ENCODE measurements at regions not wholly inside any gene's neighbourhood (a gene's known extent, or its start where the extent isn't known, plus 50 kb on each side); places are given as distances from the start of the nearest gene placed in this dataset.
"Not testable (repeated sequence)": the region's sequence is repeated elsewhere in the genome, so short reads cannot be mapped to it uniquely, and the experiment has no call there.

DNA sequence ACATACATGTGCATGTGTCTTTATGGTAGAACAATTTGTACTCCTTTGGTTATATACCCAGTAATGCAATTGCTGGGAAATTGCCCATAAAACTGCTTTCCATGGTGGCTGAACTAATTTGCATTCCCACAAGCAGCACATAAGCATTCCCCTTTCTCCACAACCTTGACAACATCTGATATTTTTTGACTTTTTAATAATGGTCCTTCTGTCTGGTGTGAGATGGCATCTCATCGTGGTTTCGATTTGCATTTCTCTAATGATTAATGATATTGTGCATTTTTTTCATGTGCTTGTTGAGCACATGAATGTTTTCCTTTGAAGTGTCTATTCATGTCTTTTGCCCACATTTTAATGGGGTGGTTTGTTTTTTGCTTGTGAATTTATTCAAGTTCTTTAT lies 166.0 kb downstream of the TMEM47 start:
- Mint-ChIP-seq H3K4me3 (no peak overlapping the region), H3K9me3 (no peaks in the 10 kb centered on the region), H3K27ac (no peak overlapping the region), H3K27me3 (no peaks in the 10 kb centered on the region), H3K4me1 (no peaks in the 10 kb centered on the region), H3K36me3 (ENCODE audit: low read depth) (no peaks in the 10 kb centered on the region)
- intact Hi-C loops (cut with micrococcal nuclease) = no loop called here
- no peak for DNase-seq

GRCh38 chrX:34487364-34487763 lies 169.7 kb downstream of the TMEM47 start:
- Mint-ChIP-seq H3K9me3 (no peaks in the 10 kb centered on the region), H3K36me3 (ENCODE audit: low read depth) (no peaks in the 10 kb centered on the region), H3K27ac (no peak overlapping the region), H3K27me3 (no peaks in the 10 kb centered on the region), H3K4me1 (no peaks in the 10 kb centered on the region), H3K4me3 (no peak overlapping the region)
- intact Hi-C loops (cut with micrococcal nuclease) = no loop called here
- no peak for DNase-seq

DNA sequence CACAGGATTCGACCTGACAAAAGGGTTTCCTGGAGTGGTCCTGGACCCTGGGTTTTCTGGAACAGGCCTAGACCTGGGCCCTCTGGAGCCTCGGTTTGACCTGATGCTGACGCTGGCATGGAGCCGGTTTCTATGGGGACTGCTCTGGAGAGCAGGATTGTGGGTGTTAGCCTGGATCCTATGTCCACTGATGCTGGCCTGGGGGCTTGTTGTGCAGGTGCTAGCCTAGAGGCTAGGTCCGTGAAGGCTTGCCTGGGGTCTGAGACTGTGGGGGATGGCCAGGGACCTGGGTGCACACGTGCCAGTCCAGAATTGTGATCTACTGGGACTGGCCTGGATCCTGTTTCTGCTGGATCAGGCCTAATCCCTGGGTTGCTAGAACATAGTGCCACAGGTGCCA lies 173.1 kb downstream of the TMEM47 start:
- H3K27me3 Mint-ChIP-seq = no peaks in the 10 kb centered on the region
- H3K4me1 Mint-ChIP-seq = no peaks in the 10 kb centered on the region
- no peaks in the 10 kb centered on the region for H3K9me3 Mint-ChIP-seq
- H3K4me3 Mint-ChIP-seq = no peak overlapping the region
- intact Hi-C loops (cut with micrococcal nuclease) = no loop called here
- H3K27ac Mint-ChIP-seq = no peak overlapping the region
- no peaks in the 10 kb centered on the region for H3K36me3 Mint-ChIP-seq (ENCODE audit: low read depth)
- DNase-seq = no peak

DNA sequence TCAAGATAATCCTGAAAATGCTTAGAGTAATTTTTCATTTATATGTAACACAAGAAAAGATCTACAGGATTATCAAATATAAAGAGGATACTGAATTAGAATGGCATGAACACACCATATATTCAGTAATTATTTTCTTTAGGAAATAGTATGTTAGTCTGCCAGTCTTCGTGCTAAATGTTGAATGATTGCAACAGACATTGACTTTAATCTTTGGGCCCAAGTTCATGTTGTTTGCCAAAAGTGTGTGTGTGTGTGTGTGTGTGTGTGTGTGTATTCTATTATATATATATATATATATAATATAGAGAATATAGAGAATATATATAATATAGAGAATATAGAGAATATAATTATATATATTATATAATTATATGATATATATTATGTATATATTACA lies 186.6 kb downstream of the TMEM47 start:
- no peaks in the 10 kb centered on the region for H3K9me3 Mint-ChIP-seq
- H3K36me3 Mint-ChIP-seq (ENCODE audit: low read depth) = no peaks in the 10 kb centered on the region
- H3K27ac Mint-ChIP-seq = no peak overlapping the region
- intact Hi-C loops (cut with micrococcal nuclease) = no loop called here
- H3K27me3 Mint-ChIP-seq = no peaks in the 10 kb centered on the region
- H3K4me3 Mint-ChIP-seq = no peak overlapping the region
- no peak for DNase-seq
- no peaks in the 10 kb centered on the region for H3K4me1 Mint-ChIP-seq

- no peak for DNase-seq
- Mint-ChIP-seq H3K4me3 (no peak overlapping the region), H3K4me1 (no peaks in the 10 kb centered on the region), H3K9me3 (no peaks in the 10 kb centered on the region), H3K36me3 (ENCODE audit: low read depth) (no peaks in the 10 kb centered on the region), H3K27me3 (no peaks in the 10 kb centered on the region), H3K27ac (no peak overlapping the region)
- intact Hi-C loops (cut with micrococcal nuclease) = no loop called here
These were observed 189.6 kb downstream of the TMEM47 start for GRCh38 chrX:34467437-34467836.

GRCh38 chrX:34463220-34463619 lies 193.9 kb downstream of the TMEM47 start:
- DNase-seq; H3K27ac Mint-ChIP-seq; H3K9me3 Mint-ChIP-seq; intact Hi-C loops (cut with micrococcal nuclease); H3K36me3 Mint-ChIP-seq (ENCODE audit: low read depth); H3K4me3 Mint-ChIP-seq; H3K4me1 Mint-ChIP-seq; H3K27me3 Mint-ChIP-seq: not testable (repeated sequence)

- H3K27ac Mint-ChIP-seq; DNase-seq; intact Hi-C loops (cut with micrococcal nuclease); H3K9me3 Mint-ChIP-seq; H3K27me3 Mint-ChIP-seq; H3K4me3 Mint-ChIP-seq; H3K4me1 Mint-ChIP-seq; H3K36me3 Mint-ChIP-seq (ENCODE audit: low read depth): not testable (repeated sequence)
These were observed 199.2 kb downstream of the TMEM47 start for GRCh38 chrX:34457850-34458249.

GRCh38 chrX:34437586-34437985 lies 219.5 kb downstream of the TMEM47 start:
- Mint-ChIP-seq H3K4me1 (no peaks in the 10 kb centered on the region), H3K4me3 (no peak overlapping the region), H3K36me3 (ENCODE audit: low read depth) (no peaks in the 10 kb centered on the region), H3K9me3 (no peaks in the 10 kb centered on the region), H3K27ac (no peak overlapping the region), H3K27me3 (no peaks in the 10 kb centered on the region)
- intact Hi-C loops (cut with micrococcal nuclease) = no loop called here
- DNase-seq = no peak

DNA sequence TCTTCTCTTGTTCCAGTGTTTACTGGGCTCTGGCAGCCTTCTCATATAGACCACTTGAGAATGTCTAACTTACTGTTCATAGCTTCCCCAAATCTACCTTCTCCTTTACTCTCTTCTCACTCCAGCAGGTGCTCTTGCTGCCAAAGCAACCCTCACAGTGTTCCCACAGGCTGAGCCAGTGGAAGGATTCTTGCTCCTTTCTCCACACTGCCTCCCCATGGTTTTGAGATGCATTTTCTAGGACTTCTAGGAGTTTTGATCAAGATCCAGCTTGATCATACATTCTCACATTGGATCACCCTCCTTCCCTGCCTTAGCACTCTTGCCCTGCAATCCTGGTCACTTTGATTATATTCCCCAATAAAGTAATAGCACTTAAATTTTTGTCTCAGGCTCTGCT lies 230.8 kb downstream of the TMEM47 start:
- Mint-ChIP-seq H3K4me1 (no peaks in the 10 kb centered on the region), H3K27me3 (no peaks in the 10 kb centered on the region), H3K4me3 (no peak overlapping the region), H3K9me3 (no peaks in the 10 kb centered on the region), H3K27ac (no peak overlapping the region), H3K36me3 (ENCODE audit: low read depth) (no peaks in the 10 kb centered on the region)
- intact Hi-C loops (cut with micrococcal nuclease) = no loop called here
- no peak for DNase-seq

GRCh38 chrX:34406580-34406979 lies 250.5 kb downstream of the TMEM47 start:
- Mint-ChIP-seq H3K4me1 (no peaks in the 10 kb centered on the region), H3K36me3 (ENCODE audit: low read depth) (no peaks in the 10 kb centered on the region), H3K4me3 (no peak overlapping the region), H3K27me3 (no peaks in the 10 kb centered on the region), H3K9me3 (no peaks in the 10 kb centered on the region), H3K27ac (no peak overlapping the region)
- intact Hi-C loops (cut with micrococcal nuclease) = no loop called here
- DNase-seq = no peak

DNA sequence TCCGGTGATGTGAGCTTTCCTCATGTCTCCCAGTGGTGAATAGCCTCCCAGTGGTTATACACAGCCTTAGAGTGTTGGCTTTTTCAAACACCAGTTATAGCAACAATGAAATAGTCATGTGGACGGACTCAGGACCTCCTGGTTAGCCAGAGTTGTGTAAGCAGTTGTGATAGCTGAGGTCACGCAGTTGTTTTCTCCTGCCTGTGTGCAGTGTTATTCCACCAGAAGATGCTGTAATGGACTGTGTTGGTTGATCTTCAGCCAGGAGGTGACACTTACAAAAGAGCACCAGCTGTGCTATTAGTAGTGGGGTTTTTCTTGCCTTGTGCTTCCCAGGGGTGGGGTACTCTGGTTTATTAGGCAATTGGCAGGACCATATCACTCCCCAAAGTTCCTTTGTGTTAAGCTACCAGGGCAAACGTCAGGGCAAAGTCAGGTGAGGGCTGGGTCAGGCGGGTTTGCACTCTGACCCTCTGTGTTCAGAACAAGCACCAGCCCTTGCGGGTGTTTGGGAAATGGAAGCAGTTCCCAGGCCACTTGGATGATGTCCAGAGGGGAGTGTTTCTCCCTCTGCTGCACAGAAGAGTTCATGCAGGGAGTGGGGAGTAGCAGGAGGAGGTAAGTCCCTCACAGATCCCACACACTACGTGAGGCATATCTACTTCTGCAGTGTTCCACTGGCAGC lies 252.6 kb downstream of the TMEM47 start:
- intact Hi-C loops (cut with micrococcal nuclease) = no loop called here
- Mint-ChIP-seq H3K4me1 (no peaks in the 10 kb centered on the region), H3K9me3 (no peaks in the 10 kb centered on the region), H3K27ac (no peak overlapping the region), H3K27me3 (no peaks in the 10 kb centered on the region), H3K36me3 (ENCODE audit: low read depth) (no peaks in the 10 kb centered on the region), H3K4me3 (no peak overlapping the region)
- DNase-seq = no peak

DNA sequence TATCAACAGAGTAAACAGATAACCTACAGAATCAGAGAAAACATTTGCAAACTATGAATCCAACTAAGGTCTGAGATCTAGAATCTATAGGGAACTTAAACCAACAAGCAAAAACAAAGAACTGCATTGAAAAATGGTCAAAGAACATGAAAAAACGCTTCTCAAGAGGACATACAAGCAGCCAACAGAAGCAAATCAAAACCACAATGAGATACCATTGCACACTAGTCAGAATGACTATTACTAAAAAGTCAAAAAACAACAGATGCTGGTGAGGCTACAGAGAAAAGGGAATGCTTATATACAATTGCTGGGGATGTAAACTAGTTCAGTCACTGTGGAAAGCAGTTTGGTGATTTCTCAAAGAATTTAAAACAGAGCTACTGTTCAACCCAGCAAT lies 255.7 kb downstream of the TMEM47 start:
- Mint-ChIP-seq H3K4me1 (no peaks in the 10 kb centered on the region), H3K4me3 (no peak overlapping the region), H3K36me3 (ENCODE audit: low read depth) (no peaks in the 10 kb centered on the region), H3K27me3 (no peaks in the 10 kb centered on the region), H3K27ac (no peak overlapping the region), H3K9me3 (peaks cover 3% of the 10 kb centered on the region)
- intact Hi-C loops (cut with micrococcal nuclease) = no loop called here
- no peak for DNase-seq

DNA sequence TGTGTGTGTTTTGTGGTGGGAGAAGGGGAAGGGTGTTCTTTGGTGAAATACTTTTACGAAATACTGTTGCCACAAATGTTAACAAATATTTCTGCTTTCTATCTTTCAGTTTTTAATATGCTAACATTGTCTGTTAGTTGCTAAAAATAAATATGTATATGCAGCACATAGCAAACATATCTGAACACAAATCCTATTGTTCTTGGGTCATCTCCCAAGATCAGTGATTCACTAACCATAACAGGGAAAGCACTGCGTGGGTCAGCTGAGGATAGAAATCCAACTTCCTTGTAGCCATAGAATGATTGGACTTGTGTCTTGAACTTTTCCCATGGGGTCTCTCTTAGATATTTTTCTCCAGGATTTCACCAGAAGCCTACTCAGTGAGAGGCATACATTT lies 250.3 kb upstream of the FAM47A start:
- Mint-ChIP-seq H3K4me1 (no peaks in the 10 kb centered on the region), H3K9me3 (no peaks in the 10 kb centered on the region), H3K36me3 (ENCODE audit: low read depth) (no peaks in the 10 kb centered on the region), H3K27me3 (no peaks in the 10 kb centered on the region), H3K27ac (no peak overlapping the region), H3K4me3 (no peak overlapping the region)
- DNase-seq = no peak
- intact Hi-C loops (cut with micrococcal nuclease) = no loop called here

GRCh38 chrX:34381241-34381640 lies 249.1 kb upstream of the FAM47A start:
- intact Hi-C loops (cut with micrococcal nuclease) = no loop called here
- Mint-ChIP-seq H3K4me3 (no peak overlapping the region), H3K27me3 (no peaks in the 10 kb centered on the region), H3K27ac (no peak overlapping the region), H3K9me3 (no peaks in the 10 kb centered on the region), H3K36me3 (ENCODE audit: low read depth) (no peaks in the 10 kb centered on the region), H3K4me1 (no peaks in the 10 kb centered on the region)
- DNase-seq = no peak

DNA sequence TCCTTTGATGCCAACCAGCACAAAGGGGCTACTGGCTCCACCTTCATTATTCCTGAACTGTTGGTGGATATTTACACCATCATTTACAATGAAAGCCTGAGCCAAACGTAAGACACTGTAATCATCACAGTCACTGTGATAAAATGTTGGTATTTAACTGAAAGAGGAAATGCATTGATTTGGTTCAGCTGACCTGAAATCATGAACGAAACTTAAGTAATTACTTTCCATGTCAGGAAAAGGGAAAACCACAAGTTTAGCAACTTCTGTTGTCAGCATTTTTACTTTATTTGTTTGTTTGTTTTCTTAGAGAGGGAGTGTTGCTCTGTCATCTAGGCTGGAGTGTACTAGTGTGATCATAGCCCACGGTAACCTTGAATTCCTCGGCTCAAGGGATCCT lies 247.8 kb upstream of the FAM47A start:
- Mint-ChIP-seq H3K4me1 (no peaks in the 10 kb centered on the region), H3K9me3 (no peaks in the 10 kb centered on the region), H3K4me3 (no peak overlapping the region), H3K27ac (no peak overlapping the region), H3K27me3 (no peaks in the 10 kb centered on the region), H3K36me3 (ENCODE audit: low read depth) (no peaks in the 10 kb centered on the region)
- DNase-seq = no peak
- intact Hi-C loops (cut with micrococcal nuclease) = no loop called here
